Mammary epithelial cell (primary cell): ENCODE measurements at regions not wholly inside any gene's neighbourhood (a gene's known extent, or its start where the extent isn't known, plus 50 kb on each side); places are given as distances from the start of the nearest gene placed in this dataset.

Experiments used
- CTCF ChIP-seq, 2 donors: IDR thresholded peaks in 1 of 2; conservative IDR thresholded peaks in 1 of 2; 2 replicates each; pipeline ENCODE4 v1.5.1; 2011 to 2012; ENCODE audit warnings: inconsistent platforms in 2 of 2, low read length in 2 of 2, mild to moderate bottlenecking in 2 of 2, control low read depth in 1 of 2, low read depth in 1 of 2; ENCODE audit not compliant: insufficient read depth in 1 of 2; ENCODE audit errors: extremely low read depth in 1 of 2
- EZH2 ChIP-seq: IDR thresholded peaks from 2 replicates; pipeline ENCODE4 v1.6.1; 2012; ENCODE audit warnings: low read length, inconsistent platforms, borderline replicate concordance

GRCh38 chr10:84719687-84720086 lies 391.3 kb downstream of the CCSER2 start:
- TF ChIP-seq EZH2 (no peak), CTCF (conservative IDR thresholded peaks at IDR 0.05 in 1 of 2, IDR thresholded peaks at IDR 0.05 in 1 of 2; ENCODE audit: extremely low read depth in 1 of 2, insufficient read depth in 1 of 2, low read depth in 1 of 2, low read length in 2 of 2) (no peak)
